Raji (cell line): ENCODE measurements at regions not wholly inside any gene's neighbourhood (a gene's known extent, or its start where the extent isn't known, plus 50 kb on each side); places are given as distances from the start of the nearest gene placed in this dataset.

ENCODE experiments used
- POLR2A ChIP-seq: IDR thresholded peaks from 2 replicates; pipeline ENCODE4 v1.6.1; 2011; ENCODE audit warnings: low read depth, low read length, control low read depth; ENCODE audit not compliant: insufficient read depth

DNA sequence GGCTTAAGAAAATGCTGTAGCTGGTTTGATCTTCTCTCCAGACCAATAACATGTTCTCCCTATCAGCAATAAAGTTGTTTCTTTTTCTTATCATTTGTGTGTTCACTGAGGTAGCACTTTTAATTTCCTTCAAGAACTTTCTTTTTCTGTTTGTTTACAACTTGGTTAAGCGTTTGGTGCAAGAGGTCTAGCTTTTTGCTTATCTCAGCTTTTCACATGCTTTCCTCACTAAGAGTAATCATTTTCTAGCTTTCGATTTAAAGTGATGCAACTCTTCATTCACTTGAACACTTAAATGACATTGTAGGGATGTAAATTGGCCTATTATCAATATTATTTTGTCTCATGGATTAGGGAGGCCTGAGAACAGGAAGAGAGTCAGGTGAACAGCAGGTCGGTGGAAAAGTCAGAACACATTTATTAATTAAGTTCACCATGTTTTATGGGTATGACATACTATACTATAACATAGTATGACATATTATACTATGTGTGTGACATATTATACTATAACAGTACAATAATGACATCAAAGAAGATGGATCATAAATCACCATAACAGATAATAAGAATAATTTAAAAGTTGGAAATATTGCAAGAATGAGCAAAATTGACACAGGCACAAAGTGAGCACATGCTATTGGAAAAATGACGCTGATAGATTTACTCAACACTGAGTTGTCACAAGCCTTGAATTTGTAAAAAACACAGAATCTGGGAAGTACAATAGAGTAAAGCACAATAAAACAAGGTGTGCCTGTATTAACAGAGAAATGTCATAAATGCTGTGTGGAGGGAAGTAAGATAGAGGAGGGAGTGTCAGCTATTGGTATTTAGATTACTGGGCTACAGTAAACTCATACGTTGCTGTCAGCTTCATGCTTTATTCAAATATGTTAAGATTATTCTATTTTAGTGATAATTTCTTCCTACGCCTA, 218.6 kb upstream of the SLC7A11 start:
- no peak for TF ChIP-seq POLR2A

GRCh38 chr4:138458751-138459150, 216.6 kb upstream of the SLC7A11 start:
- no peak for TF ChIP-seq POLR2A

DNA sequence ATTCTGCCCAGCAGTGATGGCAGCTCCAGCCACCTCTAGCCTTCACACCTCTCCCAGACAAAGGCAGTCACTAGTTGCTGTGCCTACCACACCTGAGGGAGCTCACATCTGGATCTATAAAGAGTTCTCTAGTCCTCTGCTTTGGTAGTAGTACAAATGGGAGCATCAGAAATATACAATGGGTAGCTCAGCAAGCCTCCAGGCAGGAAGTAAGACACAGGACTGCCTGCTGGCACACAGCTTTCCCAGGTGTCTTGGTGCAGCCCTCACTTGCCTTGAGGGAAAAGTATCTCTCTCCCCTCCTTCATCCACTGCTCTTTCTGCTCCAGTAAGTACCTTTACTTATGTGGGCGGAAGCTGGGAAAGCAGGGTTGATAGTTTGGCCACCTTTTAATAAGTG, 212.9 kb upstream of the SLC7A11 start:
- no peak for TF ChIP-seq POLR2A

DNA sequence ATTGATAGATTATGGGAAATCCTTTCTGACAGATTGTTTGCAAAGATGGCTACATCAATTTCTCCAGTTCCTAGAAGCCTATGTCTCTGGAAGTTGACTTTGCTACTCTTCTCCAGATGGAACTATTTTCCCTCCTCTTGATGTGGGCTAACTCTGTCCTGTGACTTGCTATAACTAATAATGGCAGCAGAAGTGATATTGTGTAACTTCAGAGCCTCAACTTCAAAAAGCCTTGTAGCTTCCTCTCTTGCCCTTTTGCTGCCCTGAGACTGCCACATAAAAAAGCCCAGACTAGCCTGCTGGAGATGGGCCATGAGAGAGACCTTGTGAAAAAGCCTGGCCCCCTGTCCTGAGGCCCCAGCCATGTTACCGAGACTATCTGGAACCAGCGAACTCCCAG, 210.7 kb upstream of the SLC7A11 start:
- TF ChIP-seq POLR2A: no peak

DNA sequence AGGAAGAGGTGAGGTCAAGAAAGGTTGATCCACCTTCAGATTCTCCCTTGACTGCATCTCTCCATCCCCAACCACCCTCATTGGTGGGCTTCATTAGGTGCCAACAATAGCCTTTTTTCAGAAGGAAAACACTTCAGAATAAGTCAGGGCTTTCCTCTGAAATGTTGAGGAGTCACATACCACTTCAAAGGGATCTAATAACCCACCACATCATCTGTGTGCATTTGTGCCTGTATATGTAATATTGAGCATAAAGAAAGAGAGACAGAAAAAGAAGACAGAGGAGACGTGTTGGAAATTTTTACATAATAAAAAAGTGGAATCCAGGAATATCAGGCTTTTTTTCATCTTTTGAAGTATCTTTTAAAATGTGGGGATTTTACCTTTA, 209.1 kb upstream of the SLC7A11 start:
- TF ChIP-seq POLR2A: no peak

DNA sequence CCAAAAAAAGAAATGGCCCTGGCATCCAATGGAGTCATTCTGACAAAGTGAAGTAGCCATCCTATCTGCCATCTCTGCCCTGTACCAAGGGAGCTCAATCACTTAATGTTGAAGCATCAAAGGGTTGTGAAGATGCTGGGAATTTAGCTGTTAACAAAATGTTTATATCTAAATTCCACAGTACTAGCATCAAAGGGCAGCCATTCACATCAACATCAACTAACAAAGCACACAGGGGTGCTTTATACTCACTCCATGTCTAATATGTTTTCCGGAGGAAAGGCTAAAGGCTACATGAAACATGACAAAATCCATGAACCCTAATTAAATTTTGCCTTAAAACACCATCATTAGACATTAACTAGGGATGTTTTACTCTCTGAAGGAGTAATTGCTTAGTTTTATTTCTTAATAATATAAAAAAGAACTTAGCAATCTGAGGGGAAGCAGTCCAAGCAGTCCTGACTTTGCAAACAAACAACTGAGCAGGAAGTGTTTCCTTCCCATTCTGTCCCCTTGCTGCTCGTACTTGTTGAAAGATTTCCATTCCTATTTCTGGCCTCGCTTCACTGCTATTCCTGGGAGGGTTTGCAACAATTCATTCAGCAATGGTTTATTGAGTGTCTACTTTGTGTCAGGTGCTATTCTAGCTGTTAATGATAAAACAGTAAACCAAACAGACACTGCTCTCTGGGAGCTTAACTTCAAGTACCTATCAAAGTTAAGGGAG, 208.6 kb upstream of the SLC7A11 start:
- no peak for TF ChIP-seq POLR2A

DNA sequence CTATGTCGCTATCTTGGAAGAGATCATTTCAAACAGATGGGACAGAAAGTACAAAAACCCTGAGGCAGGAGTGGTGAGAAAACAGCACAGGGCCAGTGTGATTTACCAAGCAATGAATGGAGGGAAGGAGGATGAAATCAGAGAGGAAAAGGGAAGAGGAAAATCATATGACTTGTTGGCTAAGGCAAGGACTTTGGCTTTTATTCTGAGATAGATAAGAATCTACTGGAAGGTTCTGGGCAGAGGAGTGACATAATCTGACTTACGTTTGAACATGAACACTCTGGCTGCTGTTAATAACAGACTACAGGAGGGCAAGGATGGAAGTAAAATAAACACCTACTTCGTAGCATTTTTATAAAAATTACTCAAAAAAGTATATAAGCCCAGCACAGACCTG, 207.8 kb upstream of the SLC7A11 start:
- no peak for TF ChIP-seq POLR2A

DNA sequence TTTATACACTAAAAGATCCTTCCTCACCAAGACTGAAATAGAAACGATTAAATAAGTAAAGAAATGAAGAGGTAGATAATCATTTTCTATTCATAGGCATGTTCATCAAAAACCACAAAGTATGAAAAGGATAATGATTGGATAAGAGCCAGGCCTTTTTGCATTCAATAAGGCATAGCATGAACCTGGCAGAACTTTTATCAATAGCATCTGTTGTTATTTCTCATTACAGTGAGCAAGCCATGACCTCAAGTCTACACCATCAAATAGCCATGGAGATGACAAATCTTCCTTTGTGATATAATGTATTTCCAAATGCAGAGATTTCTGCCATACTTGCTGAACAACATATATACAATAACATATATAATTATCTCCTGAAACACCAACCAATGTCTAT, 206.0 kb upstream of the SLC7A11 start:
- TF ChIP-seq POLR2A: no peak

GRCh38 chr4:138446456-138446855, 204.3 kb upstream of the SLC7A11 start:
- no peak for TF ChIP-seq POLR2A

GRCh38 chr4:138445098-138445497, 202.9 kb upstream of the SLC7A11 start:
- TF ChIP-seq POLR2A: no peak

DNA sequence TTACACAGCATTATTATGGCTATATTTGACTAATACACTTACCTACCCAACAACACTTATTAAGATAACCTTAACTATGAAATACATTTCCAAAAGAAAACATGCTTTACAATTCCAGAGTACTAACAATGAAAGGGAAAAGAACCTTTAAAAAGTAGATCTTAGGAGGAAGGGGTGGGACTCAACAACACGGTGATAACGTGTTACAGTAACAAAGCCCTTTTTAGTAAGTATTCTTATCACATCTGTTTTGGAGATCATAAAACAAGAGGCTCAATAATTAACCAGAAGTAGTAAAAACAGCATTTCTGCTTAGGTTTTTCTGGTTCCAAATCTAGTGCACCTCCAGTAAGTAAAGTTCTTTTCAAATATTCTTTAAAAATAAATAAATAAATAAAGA, 202.1 kb upstream of the SLC7A11 start:
- no peak for TF ChIP-seq POLR2A

- no peak for TF ChIP-seq POLR2A
Measured at GRCh38 chr4:138439143-138439581, 197.0 kb upstream of the SLC7A11 start.

- TF ChIP-seq POLR2A: no peak
Measured at GRCh38 chr4:138438608-138439007, 196.5 kb upstream of the SLC7A11 start.

DNA sequence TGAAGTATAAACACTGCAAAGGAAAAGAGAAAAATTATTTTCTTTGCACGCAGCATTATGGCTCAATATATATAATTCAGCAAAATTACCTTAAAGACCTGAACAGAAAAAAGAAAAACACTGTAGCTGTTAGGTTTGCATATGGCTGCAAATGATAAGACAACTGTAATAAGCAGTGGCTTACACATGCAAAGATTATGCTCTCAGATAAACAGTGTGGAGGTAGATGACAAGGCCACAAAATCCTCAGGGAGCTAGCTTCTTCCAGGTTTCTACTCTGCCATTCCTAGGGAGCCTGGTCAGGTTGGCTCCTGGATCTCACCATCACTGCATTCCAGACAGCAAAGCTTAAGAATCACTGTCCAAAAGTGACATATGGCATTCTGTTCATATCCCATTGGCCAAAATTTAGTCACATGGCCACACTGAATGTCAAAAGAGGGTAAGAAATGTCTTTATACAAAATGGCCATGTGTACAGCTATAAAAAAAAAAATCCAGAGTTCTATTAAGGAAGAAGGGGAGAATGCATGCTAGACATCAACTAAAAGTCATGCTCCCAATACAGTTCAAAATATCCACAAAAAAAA, 195.2 kb upstream of the SLC7A11 start:
- TF ChIP-seq POLR2A: no peak

DNA sequence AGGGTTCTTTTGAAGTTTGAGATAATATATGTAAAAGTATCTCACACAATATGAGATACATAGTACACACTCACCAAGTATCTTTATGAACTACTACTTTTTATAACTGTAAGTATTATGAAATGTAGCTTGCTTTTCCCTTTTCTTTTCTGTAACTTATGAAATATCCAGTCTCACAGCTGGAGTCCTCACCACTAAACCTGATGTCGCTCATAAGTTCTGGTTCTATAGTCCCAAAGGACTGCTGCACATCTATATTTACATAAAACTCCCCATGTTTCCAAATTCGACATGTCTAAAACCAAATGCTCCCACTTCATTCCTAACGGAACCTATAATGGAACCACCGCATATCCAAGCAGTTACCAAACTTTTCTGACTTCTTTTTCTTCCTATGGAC, 186.5 kb upstream of the SLC7A11 start:
- no peak for TF ChIP-seq POLR2A

DNA sequence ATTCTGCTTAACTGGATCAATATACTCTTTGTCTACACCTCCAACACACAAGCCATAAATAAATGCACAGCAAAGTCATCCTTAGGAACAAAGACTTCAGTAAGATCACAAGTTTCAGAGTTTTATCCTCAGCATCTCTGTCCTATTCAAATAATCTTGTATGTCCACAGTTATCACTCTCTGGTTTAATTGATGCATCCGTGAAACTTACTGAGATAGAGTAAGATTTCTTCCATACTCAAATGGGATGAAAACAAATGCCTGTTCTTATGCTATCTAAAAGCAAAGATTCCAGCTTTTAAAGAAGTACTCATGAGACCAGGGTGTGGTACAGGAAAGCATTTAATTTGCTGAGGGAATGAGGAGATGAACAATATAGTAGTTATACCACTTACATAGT, 184.6 kb upstream of the SLC7A11 start:
- TF ChIP-seq POLR2A: no peak
